Sigmoid colon (tissue), 6 donors: ENCODE measurements at regions not wholly inside any gene's neighbourhood (a gene's known extent, or its start where the extent isn't known, plus 50 kb on each side); places are given as distances from the start of the nearest gene placed in this dataset.

Experiments used
- DNase-seq: peaks from one replicate; pipeline ENCODE4 v3.0.0-alpha.2; 2019
- H3K27ac ChIP-seq, 4 donors: fragments of 200-600 bp; sonication (generic); one replicate each; pipeline ENCODE4 v1.5.1; 2016 to 2019; ENCODE audit warnings: mild to moderate bottlenecking in 1 of 4
- H3K27me3 ChIP-seq, 3 donors: fragments of 200-600 bp; sonication (generic); one replicate each; pipeline ENCODE4 v1.5.1; 2019; ENCODE audit warnings: mild to moderate bottlenecking in 1 of 3
- H3K36me3 ChIP-seq, 4 donors: fragments of 200-600 bp; sonication (generic); one replicate each; pipeline ENCODE4 v1.5.1; 2016 to 2019
- H3K4me1 ChIP-seq, 4 donors: fragments of 200-600 bp; sonication (generic); one replicate each; pipeline ENCODE4 v1.5.1; 2017 to 2019
- H3K4me3 ChIP-seq, 4 donors: fragments of 200-600 bp; sonication (generic); one replicate each; pipeline ENCODE4 v1.5.1; 2017 to 2019; ENCODE audit warnings: mild to moderate bottlenecking in 2 of 4, moderate library complexity in 1 of 4
- H3K9me3 ChIP-seq, 4 donors: fragments of 200-600 bp in 3 of 4; sonication (generic) in 3 of 4; one replicate each; pipeline versions ENCODE4 v1.5.1 to v1.6.1; 2013 to 2019
- CTCF ChIP-seq, 4 experiments: fragments of 450-650 bp in 3 of 4; fragments of 200-600 bp in 1 of 4; IDR thresholded peaks; one replicate each; pipeline ENCODE4 v1.5.1; 2016 to 2019; ENCODE audit warnings: antibody characterized with exemption in 4 of 4, mild to moderate bottlenecking in 3 of 4, moderate library complexity in 2 of 4
- EP300 ChIP-seq, 4 donors: sonication (generic); formaldehyde crosslinking; IDR thresholded peaks; one replicate each; pipeline ENCODE4 v1.6.1; 2017; ENCODE audit warnings: antibody characterized with exemption in 4 of 4
- POLR2A ChIP-seq, 2 donors: fragments of 450-650 bp; IDR thresholded peaks; one replicate each; pipeline ENCODE4 v1.6.1; 2016; ENCODE audit warnings: antibody characterized with exemption in 2 of 2, mild to moderate bottlenecking in 2 of 2, moderate library complexity in 2 of 2
- POLR2AphosphoS5 ChIP-seq, 4 donors: sonication (generic); formaldehyde crosslinking; IDR thresholded peaks; one replicate each; pipeline ENCODE4 v1.6.1; 2017; ENCODE audit warnings: antibody characterized with exemption in 4 of 4
- WGBS, 2 donors: extraction: QIAGEN DNeasy Blood & Tissue Kit; methylation state at CpG; one replicate each; pipeline ENCODE4 v1.1.7; 2013; 5-methylcytosine and 5-hydroxymethylcytosine counted together
- intact Hi-C: fragments of 100-400 bp; cut with DNase I; formaldehyde crosslinking; loops from one replicate; pipeline ENCODE4 v1.15.1; 2023
- donor health status: healthy with polysubstance abuse.
- donor health status: healthy.

- intact Hi-C loops: no loop called here
- no peak overlapping the region for H3K4me3 ChIP-seq
- 93 to 94% methylated on average over 3 of the region's 3 CpGs for WGBS, 2 donors
- DNase-seq: no peak
- H3K4me1 ChIP-seq: no peaks in the 10 kb centered on the region
- no peak overlapping the region for H3K27ac ChIP-seq
- no peaks in the 10 kb centered on the region for H3K36me3 ChIP-seq
- H3K27me3 ChIP-seq: no peaks in the 10 kb centered on the region
- TF ChIP-seq POLR2AphosphoS5 (IDR thresholded peaks at IDR 0.05) (no peak), EP300 (IDR thresholded peaks at IDR 0.05) (no peak), POLR2A (IDR thresholded peaks at IDR 0.05) (no peak), CTCF (IDR thresholded peaks at IDR 0.05) (no peak)
- H3K9me3 ChIP-seq: no peaks in the 10 kb centered on the region
These were observed 121.1 kb upstream of the GOLIM4 start for GRCh38 chr3:168216851-168217250.

- no peaks in the 10 kb centered on the region for H3K9me3 ChIP-seq
- TF ChIP-seq POLR2A (IDR thresholded peaks at IDR 0.05) (no peak), EP300 (IDR thresholded peaks at IDR 0.05) (no peak), POLR2AphosphoS5 (IDR thresholded peaks at IDR 0.05) (no peak), CTCF (IDR thresholded peaks at IDR 0.05) (no peak)
- 66 to 69% methylated on average over 4 of the region's 4 CpGs for WGBS, 2 donors
- H3K27me3 ChIP-seq: no peaks in the 10 kb centered on the region
- no peak for DNase-seq
- no peak overlapping the region for H3K27ac ChIP-seq
- H3K4me1 ChIP-seq: no peaks in the 10 kb centered on the region
- H3K4me3 ChIP-seq: no peak overlapping the region
- no peaks in the 10 kb centered on the region for H3K36me3 ChIP-seq
- intact Hi-C loops: no loop called here
These were observed 118.2 kb upstream of the GOLIM4 start for GRCh38 chr3:168213920-168214319.

GRCh38 chr3:168212664-168213285 is 117.1 kb upstream of the GOLIM4 start:
- Histone ChIP-seq H3K27ac (no peak overlapping the region), H3K4me3 (no peak overlapping the region), H3K9me3 (no peaks in the 10 kb centered on the region), H3K4me1 (no peaks in the 10 kb centered on the region), H3K36me3 (no peaks in the 10 kb centered on the region), H3K27me3 (no peaks in the 10 kb centered on the region)
- no peak for DNase-seq
- intact Hi-C loops: no loop called here
- WGBS, 2 donors: 76 to 88% methylated on average over 3 of the region's 3 CpGs
- TF ChIP-seq POLR2AphosphoS5 (IDR thresholded peaks at IDR 0.05) (no peak), POLR2A (IDR thresholded peaks at IDR 0.05) (no peak), EP300 (IDR thresholded peaks at IDR 0.05) (no peak), CTCF (IDR thresholded peaks at IDR 0.05) (no peak)

GRCh38 chr3:168205451-168205850 is 109.7 kb upstream of the GOLIM4 start:
- no peaks in the 10 kb centered on the region for H3K9me3 ChIP-seq
- H3K27me3 ChIP-seq: no peaks in the 10 kb centered on the region
- no peak for TF ChIP-seq POLR2AphosphoS5 (IDR thresholded peaks at IDR 0.05)
- no peak for TF ChIP-seq EP300 (IDR thresholded peaks at IDR 0.05)
- no peak overlapping the region for H3K27ac ChIP-seq
- WGBS, 2 donors: 80 to 86% methylated on average over 4 of the region's 4 CpGs
- H3K4me3 ChIP-seq: no peak overlapping the region
- intact Hi-C loops: no loop called here
- H3K4me1 ChIP-seq: no peaks in the 10 kb centered on the region
- H3K36me3 ChIP-seq: no peaks in the 10 kb centered on the region
- DNase-seq: no peak

GRCh38 chr3:168197162-168197561 is 101.4 kb upstream of the GOLIM4 start:
- TF ChIP-seq CTCF (IDR thresholded peaks at IDR 0.05): no peak
- no peak for TF ChIP-seq POLR2AphosphoS5 (IDR thresholded peaks at IDR 0.05)
- TF ChIP-seq EP300 (IDR thresholded peaks at IDR 0.05): no peak
- TF ChIP-seq POLR2A (IDR thresholded peaks at IDR 0.05): no peak
- no peak for DNase-seq
- no peaks in the 10 kb centered on the region for H3K4me1 ChIP-seq
- H3K27ac ChIP-seq: no peak overlapping the region
- no peaks in the 10 kb centered on the region for H3K27me3 ChIP-seq
- H3K9me3 ChIP-seq: no peaks in the 10 kb centered on the region
- no peaks in the 10 kb centered on the region for H3K36me3 ChIP-seq
- H3K4me3 ChIP-seq: no peak overlapping the region
- 66 to 82% methylated on average over 3 of the region's 3 CpGs for WGBS, 2 donors
- intact Hi-C loops: no loop called here
